HG02885 (cell line): ENCODE measurements at regions not wholly inside any gene's neighbourhood (a gene's known extent, or its start where the extent isn't known, plus 50 kb on each side); places are given as distances from the start of the nearest gene placed in this dataset.

Experiments
- ATAC-seq: cut with Tn5 transposase; IDR thresholded peaks from one replicate; pipeline ENCODE4 v1.9.1; 2021; ENCODE audit warnings: mild to moderate bottlenecking; ENCODE audit not compliant: unreplicated experiment, poor library complexity

- ATAC-seq: no peak
Observed at GRCh38 chr6:28727559-28728211, 196.1 kb downstream of the TRIM27 start.

- no peak for ATAC-seq
Observed at GRCh38 chr6:28729501-28730402, 194.0 kb downstream of the TRIM27 start.

- ATAC-seq: no peak
Observed at GRCh38 chr6:28732052-28732451, 191.7 kb downstream of the TRIM27 start.

- ATAC-seq: no peak
Observed at GRCh38 chr6:28734443-28734959, 189.3 kb downstream of the TRIM27 start.

GRCh38 chr6:28736121-28736520 lies 187.7 kb downstream of the TRIM27 start:
- no peak for ATAC-seq

- ATAC-seq: no peak
Observed at GRCh38 chr6:28737750-28738395, 185.9 kb downstream of the TRIM27 start.

GRCh38 chr6:28738396-28738765 lies 185.4 kb downstream of the TRIM27 start:
- no peak for ATAC-seq

- no peak for ATAC-seq
Observed at GRCh38 chr6:28741363-28741762, 182.4 kb downstream of the TRIM27 start.

- ATAC-seq: no peak
Observed at GRCh38 chr6:28742668-28743270, 181.0 kb downstream of the TRIM27 start.

GRCh38 chr6:28743271-28743789 lies 180.5 kb downstream of the TRIM27 start:
- no peak for ATAC-seq

GRCh38 chr6:28747083-28747630 lies 176.6 kb downstream of the TRIM27 start:
- no peak for ATAC-seq

GRCh38 chr6:28747631-28748157 lies 176.1 kb downstream of the TRIM27 start:
- ATAC-seq: no peak

GRCh38 chr6:28748192-28748591 lies 175.6 kb downstream of the TRIM27 start:
- ATAC-seq: no peak

GRCh38 chr6:28750926-28751458 lies 172.8 kb downstream of the TRIM27 start:
- no peak for ATAC-seq

GRCh38 chr6:28751514-28751913 lies 172.3 kb downstream of the TRIM27 start:
- no peak for ATAC-seq

GRCh38 chr6:28751963-28752350 lies 171.8 kb downstream of the TRIM27 start:
- ATAC-seq: no peak

- ATAC-seq: no peak
Observed at GRCh38 chr6:28757429-28758045, 166.2 kb downstream of the TRIM27 start.

GRCh38 chr6:28758046-28758817 lies 165.6 kb downstream of the TRIM27 start:
- no peak for ATAC-seq
